Activated CD4-positive, alpha-beta T cell treated with anti-CD3 and anti-CD28 coated beads, Interleukin-2, amount 10 ng/mL, durations not matched to agents 7 days and 5 days (primary cell): ENCODE measurements at regions not wholly inside any gene's neighbourhood (a gene's known extent, or its start where the extent isn't known, plus 50 kb on each side); places are given as distances from the start of the nearest gene placed in this dataset.

Source experiments
- CTCF ChIA-PET: fragments of 350-600 bp; sonication (Branson Sonifier 250); formaldehyde crosslinking; loops from one replicate; lab custom pipeline; 2021; ENCODE audit warnings: antibody characterized with exemption; lab: Charles Lee
- POLR2A ChIA-PET: fragments of 350-600 bp; sonication (Branson Sonifier 250); formaldehyde crosslinking; loops from one replicate; lab custom pipeline; 2021; ENCODE audit warnings: antibody characterized with exemption; lab: Charles Lee
- DNase-seq: peaks from one replicate; pipeline ENCODE4 v3.0.0-alpha.2; 2020
- H3K27ac Mint-ChIP-seq: one replicate; pipeline ENCODE4 v1.8.0; 2021; ENCODE audit warnings: mild to moderate bottlenecking, moderate library complexity, mixed read lengths
- H3K27me3 Mint-ChIP-seq: one replicate; pipeline ENCODE4 v1.8.0; 2021; ENCODE audit warnings: mixed read lengths
- H3K36me3 Mint-ChIP-seq: one replicate; pipeline ENCODE4 v1.8.0; 2021; ENCODE audit warnings: low read depth, mixed read lengths
- H3K4me1 Mint-ChIP-seq: one replicate; pipeline ENCODE4 v1.8.0; 2021; ENCODE audit warnings: mixed read lengths
- H3K4me3 Mint-ChIP-seq: one replicate; pipeline ENCODE4 v1.8.0; 2021; ENCODE audit warnings: mild to moderate bottlenecking, moderate library complexity, mixed read lengths
- H3K9me3 Mint-ChIP-seq: one replicate; pipeline ENCODE4 v1.8.0; 2021; ENCODE audit warnings: mixed read lengths

DNA sequence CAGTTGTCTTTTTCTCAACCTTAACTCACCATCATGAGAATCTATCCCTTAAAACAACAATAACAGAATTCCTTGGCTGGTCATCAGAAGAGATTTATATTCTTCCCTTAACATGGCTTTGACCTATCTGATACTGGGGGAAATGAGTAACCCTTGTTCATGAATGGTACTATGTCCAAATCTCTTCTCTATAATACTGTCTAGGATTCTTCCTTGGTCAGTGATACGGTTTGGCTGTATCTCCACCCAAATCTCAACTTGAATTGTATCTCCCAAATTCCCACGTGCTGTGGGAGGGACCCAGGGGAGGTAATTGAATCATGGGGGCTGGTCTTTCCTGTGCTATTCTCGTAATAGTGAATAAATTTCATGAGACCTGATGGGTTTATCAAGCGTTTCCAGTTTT, 282.0 kb upstream of the SIX2 start:
- ChIA-PET CTCF (no interaction called here), POLR2A (no interaction called here)
- DNase-seq, result no peak
- H3K9me3 Mint-ChIP-seq, result no peaks in the 10 kb centered on the region
- H3K36me3 Mint-ChIP-seq, result no peaks in the 10 kb centered on the region
- no peak overlapping the region for H3K4me3 Mint-ChIP-seq
- H3K27me3 Mint-ChIP-seq, result peaks cover 4% of the 10 kb centered on the region
- H3K27ac Mint-ChIP-seq, result no peak overlapping the region
- no peaks in the 10 kb centered on the region for H3K4me1 Mint-ChIP-seq

DNA sequence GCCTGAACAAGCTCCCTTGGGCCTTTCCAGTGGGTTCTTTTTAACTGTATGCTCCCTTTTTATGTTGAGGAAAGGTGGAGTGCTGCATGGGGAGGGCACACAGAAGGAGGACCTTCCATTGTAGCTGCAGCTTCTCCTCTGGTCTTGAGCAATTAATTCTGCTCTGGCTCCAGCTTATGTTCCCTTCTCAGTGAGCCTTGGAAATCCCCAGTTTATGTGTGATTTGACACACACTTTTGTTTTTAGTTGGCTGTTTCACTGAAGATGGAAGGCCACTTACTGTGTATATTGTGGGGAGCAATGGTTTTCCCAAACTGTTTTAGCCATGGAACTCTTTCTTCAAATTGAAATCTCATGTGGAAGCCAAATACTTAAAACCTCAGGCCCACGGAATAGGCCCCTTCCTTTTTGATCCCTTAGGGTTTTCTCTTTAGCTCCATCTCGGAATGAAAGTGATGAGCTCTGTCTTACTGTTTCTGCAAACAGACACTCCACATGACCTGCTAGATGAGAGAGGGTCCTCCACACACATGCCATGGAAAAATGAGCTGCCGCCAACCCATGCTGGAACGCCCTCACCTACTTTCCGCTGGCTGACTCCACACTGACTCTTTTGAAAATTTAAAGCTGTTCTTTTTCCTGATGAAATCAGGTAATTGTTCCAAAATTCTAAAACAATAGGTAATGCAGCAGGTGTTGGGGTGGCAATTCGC, 280.9 kb upstream of the SIX2 start:
- H3K4me1 Mint-ChIP-seq, result no peaks in the 10 kb centered on the region

DNA sequence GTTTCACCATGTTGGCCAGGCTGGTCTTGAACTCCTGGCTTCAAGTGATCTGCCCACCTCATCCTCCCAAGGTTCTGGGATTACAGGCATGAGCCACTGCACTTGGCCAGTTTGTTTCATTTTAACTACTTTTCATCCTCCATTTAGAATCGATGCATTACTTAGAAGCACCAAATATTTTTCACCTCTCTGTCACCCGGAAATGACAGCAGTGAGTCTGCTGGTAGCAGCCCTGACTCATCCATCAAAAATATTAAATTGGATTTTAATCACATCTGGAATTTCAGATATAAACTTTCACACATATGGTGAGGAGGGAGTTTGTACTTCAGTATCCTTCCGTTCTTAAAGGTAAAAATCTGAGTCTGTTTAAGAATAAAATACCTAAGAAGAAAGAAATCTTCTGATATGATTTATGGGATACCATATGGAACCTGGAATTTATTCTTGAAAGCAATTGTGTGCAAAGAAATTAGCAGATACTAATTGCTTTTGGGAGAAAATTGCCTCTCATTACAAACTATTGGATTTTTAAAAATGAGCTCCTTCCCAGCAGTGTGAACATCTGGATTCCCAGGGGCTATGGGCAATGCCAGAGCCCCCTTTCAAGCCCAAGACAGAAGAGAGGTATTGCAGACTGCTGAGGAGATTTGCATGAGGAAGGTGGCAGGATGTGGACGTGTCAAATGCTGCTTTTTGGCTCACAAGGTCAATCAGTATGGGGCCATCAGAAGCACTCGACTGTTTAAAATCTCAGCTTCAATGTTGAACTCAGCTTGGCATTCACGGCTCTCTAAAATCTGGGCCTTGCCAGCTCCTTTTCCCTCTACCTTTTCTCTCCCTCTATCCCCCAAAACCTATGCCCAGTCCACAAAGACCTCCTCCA, 279.5 kb upstream of the SIX2 start:
- Mint-ChIP-seq H3K4me1 (no peaks in the 10 kb centered on the region), H3K36me3 (no peaks in the 10 kb centered on the region), H3K27me3 (peaks cover 8% of the 10 kb centered on the region), H3K27ac (no peak overlapping the region), H3K4me3 (no peak overlapping the region), H3K9me3 (no peaks in the 10 kb centered on the region)
- DNase-seq, result no peak
- ChIA-PET POLR2A (no interaction called here), CTCF (no interaction called here)

More for the DNA sequence above, 280.9 kb upstream of the SIX2 start:
- no peak for DNase-seq
- Mint-ChIP-seq H3K36me3 (no peaks in the 10 kb centered on the region), H3K9me3 (no peaks in the 10 kb centered on the region), H3K27me3 (peaks cover 8% of the 10 kb centered on the region), H3K4me3 (no peak overlapping the region), H3K27ac (no peak overlapping the region)
- POLR2A ChIA-PET, result interaction anchor here (0.5 kb wide), 1 partner anchor 803 kb away, joined by 3 read pairs; no protein-coding TSS in a partner anchor
- CTCF ChIA-PET, result no interaction called here

DNA sequence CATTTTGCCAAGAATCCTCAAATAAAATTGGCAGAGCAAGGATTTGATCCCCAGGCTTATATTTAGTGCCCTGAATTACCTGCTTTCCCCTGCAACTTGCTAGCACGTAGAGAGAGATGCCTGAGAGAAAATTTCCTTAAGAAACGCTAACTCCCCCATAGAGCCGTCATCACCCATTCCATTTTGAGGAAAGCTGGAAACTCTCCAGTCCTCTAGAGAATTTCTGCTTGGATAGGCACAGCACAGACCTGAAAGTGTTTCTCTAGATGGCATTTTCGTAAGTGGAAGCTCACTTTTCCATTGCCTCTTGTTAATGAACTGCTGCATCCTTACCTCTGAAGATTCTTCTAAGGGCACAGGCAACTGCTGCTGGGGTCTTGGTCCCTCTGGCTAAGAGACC, 277.8 kb upstream of the SIX2 start:
- DNase-seq, result no peak
- Mint-ChIP-seq H3K4me3 (no peak overlapping the region), H3K27ac (no peak overlapping the region), H3K9me3 (no peaks in the 10 kb centered on the region), H3K27me3 (peaks cover 8% of the 10 kb centered on the region), H3K4me1 (no peaks in the 10 kb centered on the region), H3K36me3 (no peaks in the 10 kb centered on the region)
- ChIA-PET CTCF (interaction anchor here (0.6 kb wide), 3 partner anchors 31 to 725 kb away, joined by 3 to 5 read pairs (median 4); no protein-coding TSS in a partner anchor), POLR2A (no interaction called here)

DNA sequence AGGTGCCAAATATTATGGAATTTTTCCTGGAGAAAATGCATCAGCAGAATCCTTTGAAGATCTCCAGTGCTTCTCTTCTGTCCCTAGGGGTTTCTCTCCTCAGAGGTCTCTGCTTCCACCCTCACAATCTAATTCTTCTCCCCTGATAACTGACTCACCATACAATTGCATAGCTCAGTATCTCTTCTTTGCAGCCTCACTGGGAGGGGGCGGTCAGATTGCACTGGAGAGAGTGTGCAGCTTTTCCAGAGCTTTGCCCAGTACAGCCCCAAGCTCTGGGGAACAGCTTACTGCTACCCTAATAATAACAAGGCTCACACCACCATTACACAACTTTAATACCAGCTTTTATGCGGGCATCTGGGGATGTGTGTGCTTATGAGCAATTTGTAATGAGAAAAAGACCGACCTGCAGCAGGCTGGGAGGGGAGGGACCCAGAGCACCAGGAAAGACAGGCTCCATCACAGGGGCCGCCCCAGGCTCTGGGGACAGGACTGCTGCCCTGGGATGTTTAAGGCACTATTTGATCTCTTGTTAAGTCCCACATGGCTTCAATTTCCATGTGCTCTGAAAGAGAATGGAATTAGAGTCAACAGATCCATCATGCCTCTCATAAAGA, 276.6 kb upstream of the SIX2 start:
- Mint-ChIP-seq H3K9me3 (no peaks in the 10 kb centered on the region), H3K27ac (no peak overlapping the region), H3K36me3 (no peaks in the 10 kb centered on the region), H3K4me3 (no peak overlapping the region), H3K27me3 (peaks cover 8% of the 10 kb centered on the region), H3K4me1 (no peaks in the 10 kb centered on the region)
- no peak for DNase-seq
- ChIA-PET POLR2A (no interaction called here), CTCF (no interaction called here)

GRCh38 chr2:45285311-45285710, 276.1 kb upstream of the SIX2 start:
- no peaks in the 10 kb centered on the region for H3K9me3 Mint-ChIP-seq
- CTCF ChIA-PET, result no interaction called here
- no peak overlapping the region for H3K4me3 Mint-ChIP-seq
- peaks cover 8% of the 10 kb centered on the region for H3K27me3 Mint-ChIP-seq
- no peak for DNase-seq
- no peaks in the 10 kb centered on the region for H3K4me1 Mint-ChIP-seq
- POLR2A ChIA-PET, result no interaction called here
- no peak overlapping the region for H3K27ac Mint-ChIP-seq
- no peaks in the 10 kb centered on the region for H3K36me3 Mint-ChIP-seq

DNA sequence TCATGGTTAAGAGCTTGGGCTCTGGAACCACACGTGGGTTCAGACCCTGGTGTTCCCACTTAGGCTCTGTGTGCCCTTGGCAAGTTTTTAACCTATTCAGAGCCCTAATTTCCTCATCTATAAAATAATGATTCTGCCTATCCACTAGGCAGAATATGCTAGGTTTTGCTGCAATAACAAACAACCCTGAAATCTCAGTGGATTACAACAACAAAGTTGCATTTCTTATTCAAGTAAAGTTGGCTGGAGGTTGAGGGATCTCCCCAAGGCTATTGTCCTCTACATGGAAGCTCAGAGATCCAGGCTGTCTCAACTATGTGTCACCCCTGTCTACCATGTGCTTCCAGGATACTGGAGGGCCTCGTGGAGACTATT, 275.4 kb upstream of the SIX2 start:
- ChIA-PET CTCF (no interaction called here), POLR2A (no interaction called here)
- no peak for DNase-seq
- Mint-ChIP-seq H3K4me1 (no peaks in the 10 kb centered on the region), H3K27ac (no peak overlapping the region), H3K36me3 (no peaks in the 10 kb centered on the region), H3K9me3 (no peaks in the 10 kb centered on the region), H3K4me3 (no peak overlapping the region), H3K27me3 (peaks cover 10% of the 10 kb centered on the region)

DNA sequence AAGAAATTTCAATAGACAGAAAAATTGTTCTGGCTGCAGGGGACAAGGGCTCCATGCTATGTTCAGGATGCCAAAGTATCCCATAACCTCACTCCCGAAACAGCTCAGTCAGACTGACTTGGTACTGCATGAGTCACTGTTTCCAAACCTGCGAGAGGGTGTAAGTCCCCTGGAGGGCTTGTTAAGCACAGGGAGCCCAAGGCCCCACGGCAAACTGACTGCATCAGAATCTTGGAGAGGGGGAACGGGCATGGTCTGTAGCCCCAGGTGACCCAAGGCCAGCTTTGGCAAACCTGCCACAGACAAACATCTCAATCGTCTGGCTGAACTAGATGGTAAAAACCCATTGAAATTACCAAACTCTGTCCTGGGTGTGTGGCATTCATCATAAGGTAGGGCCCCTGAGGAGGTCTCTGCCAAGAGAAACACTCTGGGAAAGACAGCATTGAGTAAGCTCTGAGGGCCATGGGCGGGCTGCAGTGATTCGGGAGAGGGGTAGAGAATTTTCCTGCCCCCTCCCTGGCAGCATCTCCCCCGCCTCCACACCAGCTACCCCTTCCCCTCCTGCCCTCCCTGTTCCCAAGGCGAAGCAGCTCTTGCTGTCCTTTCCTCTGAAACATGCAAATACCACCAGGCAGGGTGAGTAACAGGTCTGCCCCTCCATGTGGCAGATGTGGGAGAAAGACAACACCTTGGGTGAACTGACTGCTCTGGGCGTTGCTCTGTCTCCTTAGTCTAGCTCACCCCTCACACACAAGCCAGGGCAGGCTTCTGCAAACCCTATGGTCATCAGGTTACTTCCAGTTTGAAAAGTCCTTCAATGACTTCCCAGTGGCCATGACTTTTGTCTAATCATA, 274.7 kb upstream of the SIX2 start:
- Mint-ChIP-seq H3K36me3 (no peaks in the 10 kb centered on the region), H3K9me3 (no peaks in the 10 kb centered on the region), H3K27me3 (peaks cover 10% of the 10 kb centered on the region), H3K4me1 (no peaks in the 10 kb centered on the region), H3K4me3 (no peak overlapping the region), H3K27ac (no peak overlapping the region)
- POLR2A ChIA-PET, result no interaction called here
- CTCF ChIA-PET, result no interaction called here
- no peak for DNase-seq

DNA sequence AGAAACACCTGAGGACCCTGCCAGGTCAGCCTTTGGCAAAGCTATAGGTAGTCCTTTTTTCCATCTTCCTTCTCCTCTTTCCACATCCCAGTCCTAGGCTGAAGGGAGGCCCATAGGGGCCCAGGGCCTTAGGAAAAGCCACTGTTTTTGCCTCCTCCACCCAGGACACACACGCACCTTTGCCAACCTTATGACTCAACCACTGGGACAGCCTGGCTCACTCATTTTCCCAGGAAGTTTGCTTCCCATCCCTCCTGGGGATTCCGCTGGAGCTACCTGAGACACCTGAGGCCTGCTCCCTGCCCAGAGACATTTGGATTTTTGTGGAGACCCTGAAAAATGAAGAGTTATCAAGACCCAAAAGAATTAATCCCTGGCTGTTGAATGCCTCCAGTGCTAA, 273.4 kb upstream of the SIX2 start:
- Mint-ChIP-seq H3K27me3 (peaks cover 10% of the 10 kb centered on the region), H3K9me3 (no peaks in the 10 kb centered on the region), H3K4me3 (no peak overlapping the region), H3K27ac (no peak overlapping the region), H3K36me3 (no peaks in the 10 kb centered on the region), H3K4me1 (no peaks in the 10 kb centered on the region)
- CTCF ChIA-PET, result no interaction called here
- POLR2A ChIA-PET, result no interaction called here
- no peak for DNase-seq

- H3K36me3 Mint-ChIP-seq, result no peaks in the 10 kb centered on the region
- H3K27ac Mint-ChIP-seq, result no peak overlapping the region
- H3K4me3 Mint-ChIP-seq, result no peak overlapping the region
- no peak for DNase-seq
- ChIA-PET POLR2A (no interaction called here), CTCF (interaction anchor here (1.0 kb wide), 1 partner anchor 11 kb away, joined by 3 read pairs; no protein-coding TSS in a partner anchor)
- no peaks in the 10 kb centered on the region for H3K4me1 Mint-ChIP-seq
- H3K27me3 Mint-ChIP-seq, result peaks cover 9% of the 10 kb centered on the region
- H3K9me3 Mint-ChIP-seq, result no peaks in the 10 kb centered on the region
Measured at GRCh38 chr2:45281311-45281710, 272.1 kb upstream of the SIX2 start.

GRCh38 chr2:45280794-45281193, 271.5 kb upstream of the SIX2 start:
- no peak overlapping the region for H3K27ac Mint-ChIP-seq
- no peaks in the 10 kb centered on the region for H3K4me1 Mint-ChIP-seq
- ChIA-PET CTCF (interaction anchor here (1.0 kb wide), 1 partner anchor 11 kb away, joined by 3 read pairs; no protein-coding TSS in a partner anchor), POLR2A (no interaction called here)
- H3K27me3 Mint-ChIP-seq, result peaks cover 8% of the 10 kb centered on the region
- no peak for DNase-seq
- H3K4me3 Mint-ChIP-seq, result no peak overlapping the region
- H3K36me3 Mint-ChIP-seq, result no peaks in the 10 kb centered on the region
- no peaks in the 10 kb centered on the region for H3K9me3 Mint-ChIP-seq

- Mint-ChIP-seq H3K27me3 (peaks cover 11% of the 10 kb centered on the region), H3K4me3 (no peak overlapping the region), H3K9me3 (no peaks in the 10 kb centered on the region), H3K27ac (no peak overlapping the region), H3K4me1 (no peaks in the 10 kb centered on the region), H3K36me3 (no peaks in the 10 kb centered on the region)
- POLR2A ChIA-PET, result no interaction called here
- CTCF ChIA-PET, result interaction anchor here (0.9 kb wide), 1 partner anchor 10 kb away, joined by 3 read pairs; no protein-coding TSS in a partner anchor
- DNase-seq, result no peak
Measured at GRCh38 chr2:45279356-45279755, 270.1 kb upstream of the SIX2 start.
